SK-N-SH treated with all-trans-retinoic acid at 6 μM for 48 hours (cell line): ENCODE measurements at regions not wholly inside any gene's neighbourhood (a gene's known extent, or its start where the extent isn't known, plus 50 kb on each side); places are given as distances from the start of the nearest gene placed in this dataset.

ENCODE experiments used
- ARNTL ChIP-seq: fragments of 450-650 bp; formaldehyde crosslinking; IDR thresholded peaks from 2 replicates; pipeline ENCODE4 v1.5.0; 2020; ENCODE audit warnings: low read depth, mild to moderate bottlenecking, moderate library complexity, borderline replicate concordance
- ISL1 ChIP-seq: fragments of 250-450 bp; sonication (Bioruptor Pico); IDR thresholded peaks from 2 replicates; pipeline ENCODE4 v2.1.2; 2022; ENCODE audit warnings: mild to moderate bottlenecking, moderate library complexity
- RARB ChIP-seq: fragments of 250-450 bp; sonication (Bioruptor Pico); IDR thresholded peaks from 2 replicates; pipeline ENCODE4 v1.8.0; 2021; ENCODE audit warnings: mild to moderate bottlenecking, moderate library complexity
- TCF4 ChIP-seq: fragments of 250-450 bp; sonication (Bioruptor Pico); IDR thresholded peaks from 2 replicates; pipeline ENCODE4 v1.8.0; 2021; ENCODE audit warnings: mild to moderate bottlenecking, moderate library complexity, borderline replicate concordance
- ZC3H10 ChIP-seq: fragments of 250-450 bp; sonication (Bioruptor Pico); IDR thresholded peaks from 2 replicates; pipeline ENCODE4 v1.5.1; 2021; ENCODE audit warnings: mild to moderate bottlenecking, moderate library complexity
- ZFP3 ChIP-seq: fragments of 250-450 bp; sonication (Bioruptor Pico); IDR thresholded peaks from 2 replicates; pipeline ENCODE4 v1.5.0; 2020; ENCODE audit warnings: mild to moderate bottlenecking, moderate library complexity
- ZFP30 ChIP-seq: fragments of 450-650 bp; formaldehyde crosslinking; IDR thresholded peaks from 2 replicates; pipeline ENCODE4 v1.5.0; 2022; ENCODE audit warnings: mild to moderate bottlenecking, moderate library complexity
- ZNF8 ChIP-seq: fragments of 450-650 bp; formaldehyde crosslinking; IDR thresholded peaks from 2 replicates; pipeline ENCODE4 v1.5.0; 2020; ENCODE audit warnings: mild to moderate bottlenecking, moderate library complexity
- TF ChIP-seq, protein P1 (sequence below): fragments of 250-450 bp; sonication (Bioruptor Pico); IDR thresholded peaks from 2 replicates; pipeline ENCODE4 v1.5.0; 2020; ENCODE audit warnings: mild to moderate bottlenecking, moderate library complexity
- TF ChIP-seq, protein P2 (sequence below): fragments of 250-450 bp; sonication (Bioruptor Pico); IDR thresholded peaks from 2 replicates; pipeline ENCODE4 v1.8.0; 2020; ENCODE audit warnings: mild to moderate bottlenecking, moderate library complexity, borderline replicate concordance
- TF ChIP-seq, protein P3 (sequence below): fragments of 250-450 bp; sonication (Bioruptor Pico); IDR thresholded peaks from 2 replicates; pipeline ENCODE4 v1.8.0; 2021; ENCODE audit warnings: low read depth, mild to moderate bottlenecking, moderate library complexity, borderline replicate concordance

DNA sequence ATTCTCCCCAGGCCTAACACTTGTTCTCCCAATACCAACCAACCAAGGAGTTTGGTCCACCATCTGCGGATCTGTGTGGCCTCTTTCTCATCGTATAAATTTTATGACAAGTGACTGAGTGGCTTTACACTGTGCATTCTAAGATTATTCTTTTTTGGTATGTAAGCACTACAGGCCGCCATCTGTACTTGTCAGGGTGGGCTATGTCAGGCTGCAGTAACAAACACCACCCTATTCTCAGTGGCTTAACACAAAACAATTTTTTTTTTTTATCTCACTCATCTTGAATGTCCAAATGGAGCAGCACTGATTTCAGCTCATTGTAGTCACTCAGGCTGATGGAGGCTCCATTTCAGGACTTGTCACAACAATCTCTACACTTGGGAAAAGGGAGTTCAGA, 412.7 kb upstream of the MIR17HG start:
- TF ChIP-seq, protein P1, sequence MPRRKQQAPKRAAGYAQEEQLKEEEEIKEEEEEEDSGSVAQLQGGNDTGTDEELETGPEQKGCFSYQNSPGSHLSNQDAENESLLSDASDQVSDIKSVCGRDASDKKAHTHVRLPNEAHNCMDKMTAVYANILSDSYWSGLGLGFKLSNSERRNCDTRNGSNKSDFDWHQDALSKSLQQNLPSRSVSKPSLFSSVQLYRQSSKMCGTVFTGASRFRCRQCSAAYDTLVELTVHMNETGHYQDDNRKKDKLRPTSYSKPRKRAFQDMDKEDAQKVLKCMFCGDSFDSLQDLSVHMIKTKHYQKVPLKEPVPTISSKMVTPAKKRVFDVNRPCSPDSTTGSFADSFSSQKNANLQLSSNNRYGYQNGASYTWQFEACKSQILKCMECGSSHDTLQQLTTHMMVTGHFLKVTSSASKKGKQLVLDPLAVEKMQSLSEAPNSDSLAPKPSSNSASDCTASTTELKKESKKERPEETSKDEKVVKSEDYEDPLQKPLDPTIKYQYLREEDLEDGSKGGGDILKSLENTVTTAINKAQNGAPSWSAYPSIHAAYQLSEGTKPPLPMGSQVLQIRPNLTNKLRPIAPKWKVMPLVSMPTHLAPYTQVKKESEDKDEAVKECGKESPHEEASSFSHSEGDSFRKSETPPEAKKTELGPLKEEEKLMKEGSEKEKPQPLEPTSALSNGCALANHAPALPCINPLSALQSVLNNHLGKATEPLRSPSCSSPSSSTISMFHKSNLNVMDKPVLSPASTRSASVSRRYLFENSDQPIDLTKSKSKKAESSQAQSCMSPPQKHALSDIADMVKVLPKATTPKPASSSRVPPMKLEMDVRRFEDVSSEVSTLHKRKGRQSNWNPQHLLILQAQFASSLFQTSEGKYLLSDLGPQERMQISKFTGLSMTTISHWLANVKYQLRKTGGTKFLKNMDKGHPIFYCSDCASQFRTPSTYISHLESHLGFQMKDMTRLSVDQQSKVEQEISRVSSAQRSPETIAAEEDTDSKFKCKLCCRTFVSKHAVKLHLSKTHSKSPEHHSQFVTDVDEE (CRISPR knock-in tag), result no peak
- TF ChIP-seq RARB, result no peak
- no peak for TF ChIP-seq ISL1 (CRISPR knock-in tag)
- TF ChIP-seq, protein P2, sequence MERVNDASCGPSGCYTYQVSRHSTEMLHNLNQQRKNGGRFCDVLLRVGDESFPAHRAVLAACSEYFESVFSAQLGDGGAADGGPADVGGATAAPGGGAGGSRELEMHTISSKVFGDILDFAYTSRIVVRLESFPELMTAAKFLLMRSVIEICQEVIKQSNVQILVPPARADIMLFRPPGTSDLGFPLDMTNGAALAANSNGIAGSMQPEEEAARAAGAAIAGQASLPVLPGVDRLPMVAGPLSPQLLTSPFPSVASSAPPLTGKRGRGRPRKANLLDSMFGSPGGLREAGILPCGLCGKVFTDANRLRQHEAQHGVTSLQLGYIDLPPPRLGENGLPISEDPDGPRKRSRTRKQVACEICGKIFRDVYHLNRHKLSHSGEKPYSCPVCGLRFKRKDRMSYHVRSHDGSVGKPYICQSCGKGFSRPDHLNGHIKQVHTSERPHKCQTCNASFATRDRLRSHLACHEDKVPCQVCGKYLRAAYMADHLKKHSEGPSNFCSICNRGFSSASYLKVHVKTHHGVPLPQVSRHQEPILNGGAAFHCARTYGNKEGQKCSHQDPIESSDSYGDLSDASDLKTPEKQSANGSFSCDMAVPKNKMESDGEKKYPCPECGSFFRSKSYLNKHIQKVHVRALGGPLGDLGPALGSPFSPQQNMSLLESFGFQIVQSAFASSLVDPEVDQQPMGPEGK (CRISPR knock-in tag), result no peak
- no peak for TF ChIP-seq ARNTL (CRISPR knock-in tag)
- TF ChIP-seq ZNF8 (CRISPR knock-in tag), result no peak
- TF ChIP-seq ZFP3 (CRISPR knock-in tag), result no peak
- no peak for TF ChIP-seq TCF4 (CRISPR knock-in tag)
- TF ChIP-seq ZFP30 (CRISPR knock-in tag), result no peak
- no peak for TF ChIP-seq ZC3H10 (CRISPR knock-in tag)
- TF ChIP-seq, protein P3, sequence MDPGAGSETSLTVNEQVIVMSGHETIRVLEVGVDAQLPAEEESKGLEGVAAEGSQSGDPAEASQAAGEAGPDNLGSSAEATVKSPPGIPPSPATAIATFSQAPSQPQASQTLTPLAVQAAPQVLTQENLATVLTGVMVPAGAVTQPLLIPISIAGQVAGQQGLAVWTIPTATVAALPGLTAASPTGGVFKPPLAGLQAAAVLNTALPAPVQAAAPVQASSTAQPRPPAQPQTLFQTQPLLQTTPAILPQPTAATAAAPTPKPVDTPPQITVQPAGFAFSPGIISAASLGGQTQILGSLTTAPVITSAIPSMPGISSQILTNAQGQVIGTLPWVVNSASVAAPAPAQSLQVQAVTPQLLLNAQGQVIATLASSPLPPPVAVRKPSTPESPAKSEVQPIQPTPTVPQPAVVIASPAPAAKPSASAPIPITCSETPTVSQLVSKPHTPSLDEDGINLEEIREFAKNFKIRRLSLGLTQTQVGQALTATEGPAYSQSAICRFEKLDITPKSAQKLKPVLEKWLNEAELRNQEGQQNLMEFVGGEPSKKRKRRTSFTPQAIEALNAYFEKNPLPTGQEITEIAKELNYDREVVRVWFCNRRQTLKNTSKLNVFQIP (CRISPR knock-in tag), result no peak
